HG03045 (cell line): ENCODE measurements at regions not wholly inside any gene's neighbourhood (a gene's known extent, or its start where the extent isn't known, plus 50 kb on each side); places are given as distances from the start of the nearest gene placed in this dataset.
"Not testable (repeated sequence)": the region's sequence is repeated elsewhere in the genome, so short reads cannot be mapped to it uniquely, and the experiment has no call there.

Experiments used
- ATAC-seq: cut with Tn5 transposase; IDR thresholded peaks from one replicate; pipeline ENCODE4 v1.9.1; 2021; ENCODE audit warnings: mild to moderate bottlenecking, moderate library complexity; ENCODE audit not compliant: unreplicated experiment

GRCh38 chr3:66836363-66837152, 161.5 kb upstream of the KBTBD8 start:
- no peak for ATAC-seq

- ATAC-seq = no peak
Observed at GRCh38 chr3:66838704-66839103, 159.4 kb upstream of the KBTBD8 start.

GRCh38 chr3:66839508-66839907, 158.6 kb upstream of the KBTBD8 start:
- no peak for ATAC-seq

GRCh38 chr3:66842761-66843464, 155.2 kb upstream of the KBTBD8 start:
- not testable (repeated sequence) for ATAC-seq

GRCh38 chr3:66851894-66852613, 146.1 kb upstream of the KBTBD8 start:
- ATAC-seq = no peak

GRCh38 chr3:66854601-66855151, 143.4 kb upstream of the KBTBD8 start:
- ATAC-seq = no peak

GRCh38 chr3:66856533-66856932, 141.6 kb upstream of the KBTBD8 start:
- ATAC-seq = no peak

- no peak for ATAC-seq
Observed at GRCh38 chr3:66858656-66859381, 139.3 kb upstream of the KBTBD8 start.

- no peak for ATAC-seq
Observed at GRCh38 chr3:66860771-66861170, 137.3 kb upstream of the KBTBD8 start.

- ATAC-seq = no peak
Observed at GRCh38 chr3:66863205-66864111, 134.6 kb upstream of the KBTBD8 start.

- ATAC-seq = no peak
Observed at GRCh38 chr3:66884659-66885058, 113.4 kb upstream of the KBTBD8 start.

- no peak for ATAC-seq
Observed at GRCh38 chr3:66885326-66886000, 112.6 kb upstream of the KBTBD8 start.

- no peak for ATAC-seq
Observed at GRCh38 chr3:66889750-66890494, 108.2 kb upstream of the KBTBD8 start.

- no peak for ATAC-seq
Observed at GRCh38 chr3:66898155-66898554, 100.0 kb upstream of the KBTBD8 start.

GRCh38 chr3:66904336-66904735, 93.8 kb upstream of the KBTBD8 start:
- no peak for ATAC-seq

GRCh38 chr3:66904831-66905493, 93.1 kb upstream of the KBTBD8 start:
- ATAC-seq = no peak

- no peak for ATAC-seq
Observed at GRCh38 chr3:66907136-66907535, 91.0 kb upstream of the KBTBD8 start.
